Astrocyte of the spinal cord (primary cell): ENCODE measurements at regions not wholly inside any gene's neighbourhood (a gene's known extent, or its start where the extent isn't known, plus 50 kb on each side); places are given as distances from the start of the nearest gene placed in this dataset.

Source experiments
- DNase-seq: peaks from one replicate; pipeline ENCODE4 v3.0.0; 2011; ENCODE audit warnings: low read depth, low spot score
- H3K4me3 ChIP-seq: 2 replicates; pipeline ENCODE4 v1.5.1; 2011; ENCODE audit warnings: low read depth, mild to moderate bottlenecking, low read length, moderate library complexity
- CTCF ChIP-seq: IDR thresholded peaks from 2 replicates; pipeline ENCODE4 v1.5.1; 2012; ENCODE audit warnings: low read depth, mild to moderate bottlenecking, low read length, inconsistent platforms
- in situ Hi-C: cut with HindIII; loops from 2 replicates; pipeline ENCODE4 v1.10.0; 2017; ENCODE audit warnings: low sequenced_read_pairs

- in situ Hi-C loops = no loop called here
- TF ChIP-seq CTCF = no peak
- DNase-seq = no peak
- no peak overlapping the region for H3K4me3 ChIP-seq
Measured at GRCh38 chr12:87368259-87368658, 660.9 kb downstream of the C12orf50 start.

DNA sequence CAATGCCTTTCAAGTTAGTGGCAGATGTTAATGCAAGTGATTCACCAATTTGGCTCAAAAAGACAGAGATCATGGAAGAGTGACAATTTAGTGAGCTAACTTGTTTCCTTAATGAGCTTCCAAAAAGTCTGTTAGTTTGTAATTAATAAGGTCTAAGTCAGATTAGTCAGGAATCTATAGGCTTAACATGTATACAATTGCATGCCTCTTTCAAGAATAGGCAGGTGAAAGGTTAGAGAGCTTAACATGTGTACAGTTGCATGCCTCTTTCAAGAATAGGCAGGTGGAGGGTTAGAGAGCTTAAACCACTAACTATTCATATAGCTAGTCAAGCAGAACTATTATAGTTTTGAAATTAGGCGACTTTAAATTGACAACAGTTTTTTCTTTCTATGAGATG, 663.8 kb downstream of the C12orf50 start:
- no peak for TF ChIP-seq CTCF
- no peak for DNase-seq
- H3K4me3 ChIP-seq = no peak overlapping the region
- in situ Hi-C loops = no loop called here

DNA sequence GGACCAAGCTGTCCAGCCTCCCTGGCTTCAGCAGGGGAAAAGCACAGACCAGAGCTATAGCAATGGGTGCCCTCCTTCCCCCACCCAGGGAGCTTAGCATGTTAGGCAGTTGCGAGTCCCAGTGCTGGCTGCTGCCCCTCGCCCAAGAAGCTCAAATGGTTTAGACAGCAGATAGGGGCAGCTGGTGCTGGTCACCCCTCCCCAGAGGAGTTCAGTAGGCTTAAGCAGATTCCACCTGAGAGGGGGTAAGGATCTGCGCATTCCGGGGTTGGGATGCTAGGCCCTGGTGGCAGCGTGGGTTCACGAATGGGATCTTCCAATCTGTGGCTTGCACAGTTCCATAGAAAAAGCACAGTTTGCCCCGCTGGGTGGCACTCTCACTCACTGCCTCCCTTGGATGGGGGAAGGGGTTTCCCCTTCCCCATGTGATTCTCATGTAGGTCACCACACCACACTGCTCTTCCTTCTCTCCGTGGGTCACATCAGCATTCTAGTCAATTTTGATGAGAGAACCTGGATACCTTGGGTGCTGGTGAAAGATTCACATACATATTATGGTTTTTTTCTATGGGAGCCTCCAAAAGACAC, 665.6 kb downstream of the C12orf50 start:
- no peak overlapping the region for H3K4me3 ChIP-seq
- in situ Hi-C loops = no loop called here
- DNase-seq = no peak
- TF ChIP-seq CTCF = no peak

GRCh38 chr12:87349681-87350080, 679.5 kb downstream of the C12orf50 start:
- no peak for TF ChIP-seq CTCF
- DNase-seq = no peak
- no peak overlapping the region for H3K4me3 ChIP-seq
- in situ Hi-C loops = no loop called here

DNA sequence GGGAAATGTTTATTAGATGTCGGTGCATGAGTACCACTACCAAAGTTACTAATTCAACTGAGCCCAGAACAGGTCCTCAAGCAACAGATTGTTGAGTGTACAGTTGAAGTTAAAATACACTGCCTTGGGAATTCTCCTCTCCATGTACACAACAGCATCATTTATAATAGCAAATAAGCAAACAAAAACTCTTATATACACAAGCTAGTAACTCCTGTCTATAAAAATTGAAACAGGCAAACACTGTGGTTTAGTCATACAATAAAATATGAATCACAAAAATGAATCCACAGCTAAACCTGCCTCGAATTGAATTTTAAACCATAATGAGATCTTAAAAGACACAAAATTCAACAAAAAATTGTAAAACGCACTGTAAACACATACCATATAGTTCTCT, 681.1 kb downstream of the C12orf50 start:
- DNase-seq = no peak
- H3K4me3 ChIP-seq = no peak overlapping the region
- in situ Hi-C loops = no loop called here
- TF ChIP-seq CTCF = no peak

- TF ChIP-seq CTCF = peak; percentile 19
- in situ Hi-C loops = no loop called here
- H3K4me3 ChIP-seq = no peak overlapping the region
- peak; percentile 9 for DNase-seq
Measured at GRCh38 chr12:87344699-87345098, 684.5 kb downstream of the C12orf50 start.

DNA sequence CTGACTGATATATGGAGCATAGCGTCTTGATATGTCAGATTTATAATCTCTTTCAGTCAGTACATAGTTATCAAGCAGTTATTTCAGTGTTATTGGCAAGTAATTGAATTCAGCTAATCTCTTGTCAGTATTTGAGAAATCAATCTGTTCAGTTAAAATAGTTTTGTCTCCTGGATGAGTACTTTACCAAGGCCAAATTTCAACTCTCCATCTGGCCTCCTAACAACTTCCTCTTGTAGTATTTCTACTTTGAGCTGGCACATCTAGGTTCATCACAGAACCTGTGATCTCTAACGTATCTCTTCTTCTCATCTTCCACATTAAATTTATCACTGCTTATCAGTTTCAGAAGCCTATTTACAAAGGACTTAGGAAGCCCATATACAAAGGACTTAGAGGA, 690.5 kb downstream of the C12orf50 start:
- no peak for TF ChIP-seq CTCF
- in situ Hi-C loops = no loop called here
- DNase-seq = no peak
- no peak overlapping the region for H3K4me3 ChIP-seq
